Upper lobe of left lung (tissue), 4 donors: ENCODE measurements at regions not wholly inside any gene's neighbourhood (a gene's known extent, or its start where the extent isn't known, plus 50 kb on each side); places are given as distances from the start of the nearest gene placed in this dataset.

Experiments
- EP300 ChIP-seq, 4 donors: sonication (generic); formaldehyde crosslinking; IDR thresholded peaks; one replicate each; pipeline ENCODE4 v1.5.1; 2017; ENCODE audit warnings: antibody characterized with exemption in 4 of 4, control low read depth in 2 of 4
- POLR2A ChIP-seq, 4 donors: fragments of 450-650 bp; IDR thresholded peaks; one replicate each; pipeline ENCODE4 v1.5.1; 2016 to 2017; ENCODE audit warnings: antibody characterized with exemption in 4 of 4, mild to moderate bottlenecking in 2 of 4
- POLR2AphosphoS5 ChIP-seq, 2 donors: sonication (generic); formaldehyde crosslinking; IDR thresholded peaks; one replicate each; pipeline ENCODE4 v1.5.1; 2017; ENCODE audit warnings: antibody characterized with exemption in 2 of 2
- TF ChIP-seq, protein P1 (sequence below), 6 experiments: fragments of 450-650 bp in 4 of 6; fragments of 200-600 bp in 2 of 6; sonication (generic) in 2 of 6; IDR thresholded peaks; one replicate each; pipeline ENCODE4 v1.5.1; 2016 to 2019; ENCODE audit warnings: antibody characterized with exemption in 6 of 6

GRCh38 chr9:90975781-90976538, 174.3 kb downstream of the SYK start:
- TF ChIP-seq, protein P1, sequence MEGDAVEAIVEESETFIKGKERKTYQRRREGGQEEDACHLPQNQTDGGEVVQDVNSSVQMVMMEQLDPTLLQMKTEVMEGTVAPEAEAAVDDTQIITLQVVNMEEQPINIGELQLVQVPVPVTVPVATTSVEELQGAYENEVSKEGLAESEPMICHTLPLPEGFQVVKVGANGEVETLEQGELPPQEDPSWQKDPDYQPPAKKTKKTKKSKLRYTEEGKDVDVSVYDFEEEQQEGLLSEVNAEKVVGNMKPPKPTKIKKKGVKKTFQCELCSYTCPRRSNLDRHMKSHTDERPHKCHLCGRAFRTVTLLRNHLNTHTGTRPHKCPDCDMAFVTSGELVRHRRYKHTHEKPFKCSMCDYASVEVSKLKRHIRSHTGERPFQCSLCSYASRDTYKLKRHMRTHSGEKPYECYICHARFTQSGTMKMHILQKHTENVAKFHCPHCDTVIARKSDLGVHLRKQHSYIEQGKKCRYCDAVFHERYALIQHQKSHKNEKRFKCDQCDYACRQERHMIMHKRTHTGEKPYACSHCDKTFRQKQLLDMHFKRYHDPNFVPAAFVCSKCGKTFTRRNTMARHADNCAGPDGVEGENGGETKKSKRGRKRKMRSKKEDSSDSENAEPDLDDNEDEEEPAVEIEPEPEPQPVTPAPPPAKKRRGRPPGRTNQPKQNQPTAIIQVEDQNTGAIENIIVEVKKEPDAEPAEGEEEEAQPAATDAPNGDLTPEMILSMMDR (IDR thresholded peaks at IDR 0.05) = no peak
- no peak for TF ChIP-seq POLR2AphosphoS5 (IDR thresholded peaks at IDR 0.05)
- TF ChIP-seq POLR2A (IDR thresholded peaks at IDR 0.05) = no peak
- TF ChIP-seq EP300 (IDR thresholded peaks at IDR 0.05) = no peak
